ENCODE measurements at regions not wholly inside any gene's neighbourhood (a gene's known extent, or its start where the extent isn't known, plus 50 kb on each side); places are given as distances from the start of the nearest gene placed in this dataset.

- no peak overlapping the region for H3K4me2 ChIP-seq (ENCODE audit: extremely low read depth, insufficient read depth, low read length)
- H3K4me3 ChIP-seq (replicated peaks in 1 of 4; ENCODE audit: control extremely low read depth in 1 of 4, insufficient read depth in 1 of 4, low read depth in 3 of 4, low read length in 4 of 4): no peak overlapping the region
- no peak for DNase-seq (ENCODE audit: low read depth in 2 of 2)
- H3K27ac ChIP-seq (ENCODE audit: insufficient read depth, low read length): no peak overlapping the region
- no peak for TF ChIP-seq EZH2 (IDR thresholded peaks at IDR 0.05; ENCODE audit: low read length, missing control alignments)
- H4K20me1 ChIP-seq (ENCODE audit: control insufficient read depth, extremely low read depth, insufficient read depth, low read length): no peaks in the 10 kb centered on the region
- no peaks in the 10 kb centered on the region for H3K27me3 ChIP-seq (ENCODE audit: control insufficient read depth, insufficient read depth, low read length)
- no peaks in the 10 kb centered on the region for H3K9me3 ChIP-seq (ENCODE audit: control insufficient read depth, insufficient read depth, low read depth, low read length)
- H2AFZ ChIP-seq (ENCODE audit: low read length): no peak overlapping the region
- H3K79me2 ChIP-seq (ENCODE audit: control insufficient read depth, insufficient read depth, low read length): no peaks in the 10 kb centered on the region
- no peaks in the 10 kb centered on the region for H3K4me1 ChIP-seq (ENCODE audit: control insufficient read depth, extremely low read depth, insufficient read depth, low read length)
- no peaks in the 10 kb centered on the region for H3K36me3 ChIP-seq (ENCODE audit: control insufficient read depth, insufficient read depth, low read length)
- no peak overlapping the region for H3K9ac ChIP-seq (ENCODE audit: insufficient read depth, low read length)
Measured at GRCh38 chrX:81390237-81390636, 188.3 kb downstream of the SH3BGRL start.

GRCh38 chrX:81392396-81392795, 190.5 kb downstream of the SH3BGRL start:
- Histone ChIP-seq H3K27me3 (ENCODE audit: control insufficient read depth, insufficient read depth, low read length) (no peaks in the 10 kb centered on the region), H3K27ac (ENCODE audit: insufficient read depth, low read length) (no peak overlapping the region), H3K79me2 (ENCODE audit: control insufficient read depth, insufficient read depth, low read length) (no peaks in the 10 kb centered on the region), H3K4me1 (ENCODE audit: control insufficient read depth, extremely low read depth, insufficient read depth, low read length) (no peaks in the 10 kb centered on the region), H4K20me1 (ENCODE audit: control insufficient read depth, extremely low read depth, insufficient read depth, low read length) (no peaks in the 10 kb centered on the region), H3K9me3 (ENCODE audit: control insufficient read depth, insufficient read depth, low read depth, low read length) (no peaks in the 10 kb centered on the region), H3K4me3 (replicated peaks in 1 of 4; ENCODE audit: control extremely low read depth in 1 of 4, insufficient read depth in 1 of 4, low read depth in 3 of 4, low read length in 4 of 4) (no peak overlapping the region), H3K36me3 (ENCODE audit: control insufficient read depth, insufficient read depth, low read length) (no peaks in the 10 kb centered on the region), H2AFZ (ENCODE audit: low read length) (no peak overlapping the region), H3K4me2 (ENCODE audit: extremely low read depth, insufficient read depth, low read length) (no peak overlapping the region), H3K9ac (ENCODE audit: insufficient read depth, low read length) (no peak overlapping the region)
- no peak for DNase-seq (ENCODE audit: low read depth in 2 of 2)
- TF ChIP-seq EZH2 (IDR thresholded peaks at IDR 0.05; ENCODE audit: low read length, missing control alignments) (no peak), CTCF (conservative IDR thresholded peaks at IDR 0.05 in 1 of 2, IDR thresholded peaks at IDR 0.05 in 1 of 2; ENCODE audit: low read depth in 1 of 2, low read length in 2 of 2) (no peak)

GRCh38 chrX:81405781-81406180, 203.9 kb downstream of the SH3BGRL start:
- no peak overlapping the region for H3K27ac ChIP-seq (ENCODE audit: insufficient read depth, low read length)
- no peaks in the 10 kb centered on the region for H3K36me3 ChIP-seq (ENCODE audit: control insufficient read depth, insufficient read depth, low read length)
- TF ChIP-seq CTCF (conservative IDR thresholded peaks at IDR 0.05 in 1 of 2, IDR thresholded peaks at IDR 0.05 in 1 of 2; ENCODE audit: low read depth in 1 of 2, low read length in 2 of 2) (no peak), EZH2 (IDR thresholded peaks at IDR 0.05; ENCODE audit: low read length, missing control alignments) (no peak)
- H3K4me1 ChIP-seq (ENCODE audit: control insufficient read depth, extremely low read depth, insufficient read depth, low read length): no peaks in the 10 kb centered on the region
- H3K4me2 ChIP-seq (ENCODE audit: extremely low read depth, insufficient read depth, low read length): no peak overlapping the region
- H3K9me3 ChIP-seq (ENCODE audit: control insufficient read depth, insufficient read depth, low read depth, low read length): no peaks in the 10 kb centered on the region
- no peak overlapping the region for H3K4me3 ChIP-seq (replicated peaks in 1 of 4; ENCODE audit: control extremely low read depth in 1 of 4, insufficient read depth in 1 of 4, low read depth in 3 of 4, low read length in 4 of 4)
- H4K20me1 ChIP-seq (ENCODE audit: control insufficient read depth, extremely low read depth, insufficient read depth, low read length): no peaks in the 10 kb centered on the region
- no peak overlapping the region for H3K9ac ChIP-seq (ENCODE audit: insufficient read depth, low read length)
- DNase-seq (ENCODE audit: low read depth in 2 of 2): no peak
- H2AFZ ChIP-seq (ENCODE audit: low read length): no peak overlapping the region
- H3K79me2 ChIP-seq (ENCODE audit: control insufficient read depth, insufficient read depth, low read length): no peaks in the 10 kb centered on the region
- H3K27me3 ChIP-seq (ENCODE audit: control insufficient read depth, insufficient read depth, low read length): no peaks in the 10 kb centered on the region
